ENCODE measurements at regions not wholly inside any gene's neighbourhood (a gene's known extent, or its start where the extent isn't known, plus 50 kb on each side); places are given as distances from the start of the nearest gene placed in this dataset.

DNA sequence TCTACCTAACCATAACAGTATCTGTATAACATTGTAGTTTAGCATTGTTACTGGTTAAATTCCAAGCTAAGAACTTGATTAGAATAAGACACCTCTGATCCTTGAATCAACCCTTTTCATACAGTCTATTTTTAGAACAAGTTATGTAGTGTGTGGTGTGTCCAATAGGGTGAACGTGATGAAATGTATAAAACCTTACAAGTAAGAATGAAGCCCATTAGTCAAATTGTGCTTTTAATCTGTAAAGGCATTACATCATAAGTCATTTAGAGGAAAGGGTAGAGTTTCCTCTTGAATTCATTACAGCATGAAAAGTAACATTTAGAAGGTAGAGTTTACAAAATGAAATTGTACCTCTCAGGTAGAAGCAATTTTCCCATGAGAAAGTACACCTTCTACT, 479.2 kb downstream of the LTN1 start:
- TF ChIP-seq, protein P1, sequence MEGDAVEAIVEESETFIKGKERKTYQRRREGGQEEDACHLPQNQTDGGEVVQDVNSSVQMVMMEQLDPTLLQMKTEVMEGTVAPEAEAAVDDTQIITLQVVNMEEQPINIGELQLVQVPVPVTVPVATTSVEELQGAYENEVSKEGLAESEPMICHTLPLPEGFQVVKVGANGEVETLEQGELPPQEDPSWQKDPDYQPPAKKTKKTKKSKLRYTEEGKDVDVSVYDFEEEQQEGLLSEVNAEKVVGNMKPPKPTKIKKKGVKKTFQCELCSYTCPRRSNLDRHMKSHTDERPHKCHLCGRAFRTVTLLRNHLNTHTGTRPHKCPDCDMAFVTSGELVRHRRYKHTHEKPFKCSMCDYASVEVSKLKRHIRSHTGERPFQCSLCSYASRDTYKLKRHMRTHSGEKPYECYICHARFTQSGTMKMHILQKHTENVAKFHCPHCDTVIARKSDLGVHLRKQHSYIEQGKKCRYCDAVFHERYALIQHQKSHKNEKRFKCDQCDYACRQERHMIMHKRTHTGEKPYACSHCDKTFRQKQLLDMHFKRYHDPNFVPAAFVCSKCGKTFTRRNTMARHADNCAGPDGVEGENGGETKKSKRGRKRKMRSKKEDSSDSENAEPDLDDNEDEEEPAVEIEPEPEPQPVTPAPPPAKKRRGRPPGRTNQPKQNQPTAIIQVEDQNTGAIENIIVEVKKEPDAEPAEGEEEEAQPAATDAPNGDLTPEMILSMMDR (conservative IDR thresholded peaks at IDR 0.05; ENCODE audit: low read depth, low read length): no peak
- no peak for TF ChIP-seq EZH2 (IDR thresholded peaks at IDR 0.05; ENCODE audit: borderline replicate concordance, low read depth, low read length, poor library complexity, severe bottlenecking)

Measured in A673 (cell line).